ACHN (cell line): ENCODE measurements at regions not wholly inside any gene's neighbourhood (a gene's known extent, or its start where the extent isn't known, plus 50 kb on each side); places are given as distances from the start of the nearest gene placed in this dataset.
A peak's percentile ranks its signal among the peaks of the same experiment; 100 is the strongest.

ENCODE experiments used
- DNase-seq: peaks from one replicate; pipeline ENCODE4 v3.0.0-alpha.2; 2015
- in situ Hi-C: cut with HindIII; loops from 2 replicates; pipeline ENCODE4 v1.10.0; 2017; ENCODE audit warnings: low sequenced_read_pairs, low pct_ligation_motif_present, low pct_unique_long_range_greater_than_20kb

GRCh38 chr2:180472133-180472532 lies 465.0 kb upstream of the CWC22 start:
- in situ Hi-C loops = no loop called here
- DNase-seq = no peak

GRCh38 chr2:180463608-180464007 lies 456.5 kb upstream of the CWC22 start:
- DNase-seq = no peak
- in situ Hi-C loops = no loop called here

GRCh38 chr2:180461761-180462160 lies 454.7 kb upstream of the CWC22 start:
- no peak for DNase-seq
- in situ Hi-C loops = no loop called here

- no peak for DNase-seq
- in situ Hi-C loops = no loop called here
Measured at GRCh38 chr2:180456801-180457200, 449.7 kb upstream of the CWC22 start.

GRCh38 chr2:180450841-180451240 lies 443.7 kb upstream of the CWC22 start:
- in situ Hi-C loops = no loop called here
- no peak for DNase-seq

GRCh38 chr2:180449171-180449915 lies 442.2 kb upstream of the CWC22 start:
- no peak for DNase-seq

GRCh38 chr2:180446492-180446891 lies 439.4 kb upstream of the CWC22 start:
- in situ Hi-C loops = no loop called here
- DNase-seq = no peak

More at GRCh38 chr2:180449171-180449915, 442.2 kb upstream of the CWC22 start:
- in situ Hi-C loops = no loop called here

- in situ Hi-C loops = no loop called here
- DNase-seq = no peak
Measured at GRCh38 chr2:180443888-180444287, 436.8 kb upstream of the CWC22 start.

- in situ Hi-C loops = no loop called here
- no peak for DNase-seq
Measured at GRCh38 chr2:180442860-180443644, 436.0 kb upstream of the CWC22 start.

GRCh38 chr2:180419212-180419611 lies 412.1 kb upstream of the CWC22 start:
- in situ Hi-C loops = no loop called here
- DNase-seq = no peak

GRCh38 chr2:180416627-180417026 lies 409.5 kb upstream of the CWC22 start:
- in situ Hi-C loops = no loop called here
- DNase-seq = no peak

GRCh38 chr2:180413336-180413735 lies 406.2 kb upstream of the CWC22 start:
- in situ Hi-C loops = no loop called here
- DNase-seq = no peak

GRCh38 chr2:180412219-180412618 lies 405.1 kb upstream of the CWC22 start:
- in situ Hi-C loops = no loop called here
- DNase-seq = no peak

GRCh38 chr2:180411661-180412060 lies 404.6 kb upstream of the CWC22 start:
- DNase-seq = peak; percentile 47
- in situ Hi-C loops = no loop called here

GRCh38 chr2:180406687-180407086 lies 399.6 kb upstream of the CWC22 start:
- in situ Hi-C loops = no loop called here
- no peak for DNase-seq

- in situ Hi-C loops = no loop called here
- DNase-seq = no peak
Measured at GRCh38 chr2:180405520-180405919, 398.4 kb upstream of the CWC22 start.

- in situ Hi-C loops = no loop called here
- DNase-seq = peak; percentile 8
Measured at GRCh38 chr2:180394305-180394704, 387.2 kb upstream of the CWC22 start.

GRCh38 chr2:180385601-180386201 lies 378.6 kb upstream of the CWC22 start:
- no peak for DNase-seq
- in situ Hi-C loops = no loop called here

GRCh38 chr2:180376066-180376465 lies 369.0 kb upstream of the CWC22 start:
- in situ Hi-C loops = no loop called here
- no peak for DNase-seq
